Central memory CD8-positive, alpha-beta T cell (primary cell): ENCODE measurements at regions not wholly inside any gene's neighbourhood (a gene's known extent, or its start where the extent isn't known, plus 50 kb on each side); places are given as distances from the start of the nearest gene placed in this dataset.

Experiments
- ATAC-seq: fragments of 150-1000 bp; cut with Tn5 transposase; replicated peaks from 2 replicates; pipeline ENCODE4 v1.10.0; 2022; ENCODE audit warnings: mild to moderate bottlenecking, moderate FRiP score, moderate number of reproducible peaks; ENCODE audit not compliant: poor library complexity, severe bottlenecking; ENCODE audit errors: extremely low read depth
- DNase-seq, 2 donors: peaks; one replicate each; pipeline ENCODE4 v3.0.0; 2021; ENCODE audit warnings: low spot score in 2 of 2
- H3K27ac Mint-ChIP-seq: one replicate; pipeline ENCODE4 v1.8.0; 2022; ENCODE audit warnings: low read depth, mild to moderate bottlenecking, moderate library complexity, mixed read lengths
- H3K27me3 Mint-ChIP-seq: one replicate; pipeline ENCODE4 v1.8.0; 2022; ENCODE audit warnings: mixed read lengths
- H3K36me3 Mint-ChIP-seq: one replicate; pipeline ENCODE4 v1.8.0; 2022; ENCODE audit warnings: mild to moderate bottlenecking, moderate library complexity, mixed read lengths; ENCODE audit not compliant: insufficient read depth
- H3K4me1 Mint-ChIP-seq: one replicate; pipeline ENCODE4 v1.8.0; 2022; ENCODE audit warnings: mixed read lengths
- H3K4me3 Mint-ChIP-seq: one replicate; pipeline ENCODE4 v1.8.0; 2022; ENCODE audit warnings: mild to moderate bottlenecking, moderate library complexity, mixed read lengths
- H3K9me3 Mint-ChIP-seq: one replicate; pipeline ENCODE4 v1.8.0; 2022; ENCODE audit warnings: mixed read lengths

- DNase-seq (no peak), ATAC-seq (no peak)
- H3K36me3 Mint-ChIP-seq, result no peaks in the 10 kb centered on the region
- no peaks in the 10 kb centered on the region for H3K4me1 Mint-ChIP-seq
- H3K27me3 Mint-ChIP-seq, result peaks cover 54% of the 10 kb centered on the region
- H3K9me3 Mint-ChIP-seq, result no peaks in the 10 kb centered on the region
- H3K4me3 Mint-ChIP-seq, result no peak overlapping the region
- no peak overlapping the region for H3K27ac Mint-ChIP-seq
Observed at GRCh38 chr5:39876146-39876545, 451.4 kb upstream of the DAB2 start.

GRCh38 chr5:39870137-39870536, 445.4 kb upstream of the DAB2 start:
- Mint-ChIP-seq H3K36me3 (no peaks in the 10 kb centered on the region), H3K27ac (no peak overlapping the region), H3K4me3 (no peak overlapping the region), H3K27me3 (peaks cover 51% of the 10 kb centered on the region), H3K9me3 (peaks cover 7% of the 10 kb centered on the region), H3K4me1 (no peaks in the 10 kb centered on the region)
- no peak for DNase-seq
- ATAC-seq, result no peak

GRCh38 chr5:39869396-39869795, 444.6 kb upstream of the DAB2 start:
- Mint-ChIP-seq H3K4me1 (no peaks in the 10 kb centered on the region), H3K4me3 (no peak overlapping the region), H3K36me3 (no peaks in the 10 kb centered on the region), H3K27me3 (peaks cover 44% of the 10 kb centered on the region), H3K27ac (no peak overlapping the region), H3K9me3 (peaks cover 7% of the 10 kb centered on the region)
- no peak for DNase-seq
- no peak for ATAC-seq

GRCh38 chr5:39867923-39868322, 443.1 kb upstream of the DAB2 start:
- ATAC-seq, result no peak
- Mint-ChIP-seq H3K27me3 (peaks cover 33% of the 10 kb centered on the region), H3K4me1 (no peaks in the 10 kb centered on the region), H3K27ac (no peak overlapping the region), H3K4me3 (no peak overlapping the region), H3K9me3 (peaks cover 7% of the 10 kb centered on the region), H3K36me3 (no peaks in the 10 kb centered on the region)
- no peak for DNase-seq

- H3K4me1 Mint-ChIP-seq, result no peaks in the 10 kb centered on the region
- no peaks in the 10 kb centered on the region for H3K9me3 Mint-ChIP-seq
- ATAC-seq (no peak), DNase-seq (no peak)
- no peak overlapping the region for H3K4me3 Mint-ChIP-seq
- H3K27me3 Mint-ChIP-seq, result peaks cover 32% of the 10 kb centered on the region
- H3K27ac Mint-ChIP-seq, result no peak overlapping the region
- H3K36me3 Mint-ChIP-seq, result peaks cover 2% of the 10 kb centered on the region
Observed at GRCh38 chr5:39863926-39864552, 439.3 kb upstream of the DAB2 start.

GRCh38 chr5:39857041-39857440, 432.3 kb upstream of the DAB2 start:
- DNase-seq (no peak), ATAC-seq (no peak)
- H3K9me3 Mint-ChIP-seq, result no peaks in the 10 kb centered on the region
- no peaks in the 10 kb centered on the region for H3K4me1 Mint-ChIP-seq
- peaks cover 2% of the 10 kb centered on the region for H3K36me3 Mint-ChIP-seq
- no peak overlapping the region for H3K27ac Mint-ChIP-seq
- peaks cover 32% of the 10 kb centered on the region for H3K27me3 Mint-ChIP-seq
- H3K4me3 Mint-ChIP-seq, result no peak overlapping the region

GRCh38 chr5:39854771-39855410, 430.1 kb upstream of the DAB2 start:
- no peaks in the 10 kb centered on the region for H3K36me3 Mint-ChIP-seq
- no peak for DNase-seq
- no peak for ATAC-seq
- no peak overlapping the region for H3K4me3 Mint-ChIP-seq
- H3K27me3 Mint-ChIP-seq, result peaks cover 29% of the 10 kb centered on the region
- no peaks in the 10 kb centered on the region for H3K4me1 Mint-ChIP-seq
- no peak overlapping the region for H3K27ac Mint-ChIP-seq
- H3K9me3 Mint-ChIP-seq, result no peaks in the 10 kb centered on the region

- ATAC-seq, result no peak
- DNase-seq, result no peak
- Mint-ChIP-seq H3K27me3 (peaks cover 50% of the 10 kb centered on the region), H3K9me3 (no peaks in the 10 kb centered on the region), H3K4me1 (no peaks in the 10 kb centered on the region), H3K4me3 (no peak overlapping the region), H3K27ac (no peak overlapping the region), H3K36me3 (no peaks in the 10 kb centered on the region)
Observed at GRCh38 chr5:39850291-39850690, 425.5 kb upstream of the DAB2 start.

- Mint-ChIP-seq H3K27ac (no peak overlapping the region), H3K4me1 (no peaks in the 10 kb centered on the region), H3K9me3 (no peaks in the 10 kb centered on the region), H3K36me3 (no peaks in the 10 kb centered on the region), H3K4me3 (no peak overlapping the region), H3K27me3 (peaks cover 49% of the 10 kb centered on the region)
- ATAC-seq, result no peak
- DNase-seq, result no peak
Observed at GRCh38 chr5:39846144-39846543, 421.4 kb upstream of the DAB2 start.

- H3K27ac Mint-ChIP-seq, result no peak overlapping the region
- peaks cover 4% of the 10 kb centered on the region for H3K9me3 Mint-ChIP-seq
- no peak overlapping the region for H3K4me3 Mint-ChIP-seq
- H3K27me3 Mint-ChIP-seq, result peaks cover 36% of the 10 kb centered on the region
- H3K4me1 Mint-ChIP-seq, result no peaks in the 10 kb centered on the region
- no peak for DNase-seq
- no peaks in the 10 kb centered on the region for H3K36me3 Mint-ChIP-seq
- no peak for ATAC-seq
Observed at GRCh38 chr5:39843767-39844166, 419.0 kb upstream of the DAB2 start.

GRCh38 chr5:39835371-39835770, 410.6 kb upstream of the DAB2 start:
- Mint-ChIP-seq H3K4me3 (no peak overlapping the region), H3K27me3 (peaks cover 44% of the 10 kb centered on the region), H3K36me3 (no peaks in the 10 kb centered on the region), H3K27ac (no peak overlapping the region), H3K9me3 (peaks cover 4% of the 10 kb centered on the region), H3K4me1 (no peaks in the 10 kb centered on the region)
- ATAC-seq, result no peak
- no peak for DNase-seq

GRCh38 chr5:39829441-39829840, 404.7 kb upstream of the DAB2 start:
- no peak overlapping the region for H3K27ac Mint-ChIP-seq
- H3K27me3 Mint-ChIP-seq, result peaks cover 30% of the 10 kb centered on the region
- no peak overlapping the region for H3K4me3 Mint-ChIP-seq
- H3K36me3 Mint-ChIP-seq, result no peaks in the 10 kb centered on the region
- ATAC-seq (no peak), DNase-seq (no peak)
- no peaks in the 10 kb centered on the region for H3K9me3 Mint-ChIP-seq
- no peaks in the 10 kb centered on the region for H3K4me1 Mint-ChIP-seq

- DNase-seq, result no peak
- H3K27ac Mint-ChIP-seq, result no peak overlapping the region
- H3K9me3 Mint-ChIP-seq, result no peaks in the 10 kb centered on the region
- ATAC-seq, result no peak
- no peak overlapping the region for H3K4me3 Mint-ChIP-seq
- no peaks in the 10 kb centered on the region for H3K36me3 Mint-ChIP-seq
- peaks cover 2% of the 10 kb centered on the region for H3K27me3 Mint-ChIP-seq
- no peaks in the 10 kb centered on the region for H3K4me1 Mint-ChIP-seq
Observed at GRCh38 chr5:39826051-39826450, 401.3 kb upstream of the DAB2 start.
